Hepatocyte (in vitro differentiated cells): ENCODE measurements at regions not wholly inside any gene's neighbourhood (a gene's known extent, or its start where the extent isn't known, plus 50 kb on each side); places are given as distances from the start of the nearest gene placed in this dataset.

Experiments used
- DNase-seq: peaks from one replicate; pipeline ENCODE4 v3.0.0-alpha.2; 2016; ENCODE audit warnings: low spot score
- H2AFZ ChIP-seq: fragments of 200-600 bp; sonication (generic); 2 replicates; pipeline ENCODE4 v1.6.0; 2016; ENCODE audit warnings: antibody characterized with exemption, mild to moderate bottlenecking
- H3K27ac ChIP-seq: fragments of 200-600 bp; sonication (generic); 2 replicates; pipeline ENCODE4 v1.5.1; 2016; ENCODE audit warnings: mild to moderate bottlenecking
- H3K27me3 ChIP-seq: fragments of 200-600 bp; sonication (generic); 2 replicates; pipeline ENCODE4 v1.6.1; 2016
- H3K36me3 ChIP-seq: fragments of 200-600 bp; sonication (generic); replicated peaks from 2 replicates; pipeline ENCODE4 v1.5.1; 2016; ENCODE audit warnings: low read depth; ENCODE audit not compliant: insufficient read depth
- H3K4me1 ChIP-seq: fragments of 200-600 bp; sonication (generic); 2 replicates; pipeline ENCODE4 v1.5.1; 2016; ENCODE audit warnings: mild to moderate bottlenecking, moderate library complexity; ENCODE audit not compliant: insufficient read depth
- H3K4me2 ChIP-seq: fragments of 200-600 bp; sonication (generic); 2 replicates; pipeline ENCODE4 v1.6.0; 2016
- H3K4me3 ChIP-seq: fragments of 200-600 bp; sonication (generic); 2 replicates; pipeline ENCODE4 v1.5.1; 2016; ENCODE audit warnings: mild to moderate bottlenecking
- H3K79me2 ChIP-seq: fragments of 200-600 bp; sonication (generic); 2 replicates; pipeline ENCODE4 v1.6.0; 2017; ENCODE audit warnings: mild to moderate bottlenecking
- H3K9me2 ChIP-seq: fragments of 200-600 bp; sonication (generic); replicated peaks from 2 replicates; pipeline ENCODE4 v1.6.0; 2017; ENCODE audit warnings: mild to moderate bottlenecking; ENCODE audit not compliant: insufficient read depth
- H3K9me3 ChIP-seq: fragments of 200-600 bp; sonication (generic); 2 replicates; pipeline ENCODE4 v1.5.1; 2016; ENCODE audit warnings: low read depth, mild to moderate bottlenecking
- H4K20me1 ChIP-seq: fragments of 200-600 bp; sonication (generic); 2 replicates; pipeline ENCODE4 v1.6.0; 2016; ENCODE audit warnings: mild to moderate bottlenecking; ENCODE audit not compliant: insufficient read depth, poor library complexity, severe bottlenecking
- EZH2 ChIP-seq: fragments of 200-600 bp; sonication (generic); IDR thresholded peaks from 2 replicates; pipeline ENCODE4 v1.6.1; 2016; ENCODE audit warnings: antibody characterized with exemption, mild to moderate bottlenecking, borderline replicate concordance
- EZH2phosphoT487 ChIP-seq: fragments of 200-600 bp; sonication (generic); IDR thresholded peaks from one replicate; pipeline ENCODE4 v1.6.1; 2018; ENCODE audit warnings: antibody characterized with exemption, mild to moderate bottlenecking, low read depth, moderate library complexity; ENCODE audit not compliant: unreplicated experiment, severe bottlenecking
- WGBS: methylation state at CpG from one replicate; pipeline ENCODE4 v1.1.6; 2016; ENCODE audit warnings: low lambda C conversion rate; ENCODE audit errors: missing lambda C conversion rate; 5-methylcytosine and 5-hydroxymethylcytosine counted together
- TF ChIP-seq, protein P1 (sequence below): fragments of 200-600 bp; sonication (generic); IDR thresholded peaks from 2 replicates; pipeline ENCODE4 v1.5.1; 2016; ENCODE audit warnings: antibody characterized with exemption, mild to moderate bottlenecking; ENCODE audit not compliant: poor library complexity

DNA sequence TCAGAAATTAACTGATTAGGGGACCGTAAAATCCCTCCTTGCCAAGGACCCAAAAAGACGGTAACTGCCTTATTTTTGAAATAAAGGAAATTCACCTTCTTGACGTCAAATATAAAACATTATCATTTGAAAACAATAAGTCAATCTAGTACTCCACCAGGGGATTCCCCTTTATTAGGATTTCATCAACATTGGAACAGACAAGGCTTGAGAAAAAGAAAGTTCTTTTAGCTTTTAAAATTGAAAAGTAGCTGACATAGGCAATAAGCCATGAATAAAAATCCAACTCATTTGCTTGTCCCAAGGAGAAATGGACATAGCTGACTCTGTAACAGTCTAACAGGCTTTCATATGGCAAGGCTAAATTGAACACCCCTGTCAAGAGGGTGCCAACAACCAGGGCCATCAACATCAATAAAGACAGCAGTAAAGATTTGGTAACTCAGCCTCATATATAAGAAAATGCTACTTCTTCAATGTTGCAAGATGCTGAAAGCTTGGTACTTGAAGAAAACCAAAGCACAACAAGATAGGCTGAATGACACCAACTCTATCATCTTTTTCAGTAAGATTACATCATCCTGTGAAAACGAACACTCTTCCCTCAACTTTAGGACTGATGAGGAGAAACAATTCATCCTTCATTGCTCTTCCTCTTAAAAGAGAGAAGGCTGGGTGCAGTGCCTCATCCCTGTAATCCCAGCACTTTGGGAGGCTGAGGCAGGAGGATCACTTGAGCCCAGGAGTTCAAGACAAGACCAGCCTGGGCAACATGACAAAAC lies 121.0 kb upstream of the PRDM1 start:
- H3K4me3 ChIP-seq: no peak overlapping the region
- H3K4me2 ChIP-seq: no peak overlapping the region
- H3K27ac ChIP-seq: no peak overlapping the region
- no peak for DNase-seq
- TF ChIP-seq EZH2phosphoT487 (no peak), EZH2 (no peak)
- TF ChIP-seq, protein P1, sequence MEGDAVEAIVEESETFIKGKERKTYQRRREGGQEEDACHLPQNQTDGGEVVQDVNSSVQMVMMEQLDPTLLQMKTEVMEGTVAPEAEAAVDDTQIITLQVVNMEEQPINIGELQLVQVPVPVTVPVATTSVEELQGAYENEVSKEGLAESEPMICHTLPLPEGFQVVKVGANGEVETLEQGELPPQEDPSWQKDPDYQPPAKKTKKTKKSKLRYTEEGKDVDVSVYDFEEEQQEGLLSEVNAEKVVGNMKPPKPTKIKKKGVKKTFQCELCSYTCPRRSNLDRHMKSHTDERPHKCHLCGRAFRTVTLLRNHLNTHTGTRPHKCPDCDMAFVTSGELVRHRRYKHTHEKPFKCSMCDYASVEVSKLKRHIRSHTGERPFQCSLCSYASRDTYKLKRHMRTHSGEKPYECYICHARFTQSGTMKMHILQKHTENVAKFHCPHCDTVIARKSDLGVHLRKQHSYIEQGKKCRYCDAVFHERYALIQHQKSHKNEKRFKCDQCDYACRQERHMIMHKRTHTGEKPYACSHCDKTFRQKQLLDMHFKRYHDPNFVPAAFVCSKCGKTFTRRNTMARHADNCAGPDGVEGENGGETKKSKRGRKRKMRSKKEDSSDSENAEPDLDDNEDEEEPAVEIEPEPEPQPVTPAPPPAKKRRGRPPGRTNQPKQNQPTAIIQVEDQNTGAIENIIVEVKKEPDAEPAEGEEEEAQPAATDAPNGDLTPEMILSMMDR: no peak
- no peaks in the 10 kb centered on the region for H3K36me3 ChIP-seq
- H3K27me3 ChIP-seq: no peaks in the 10 kb centered on the region
- H3K4me1 ChIP-seq: no peaks in the 10 kb centered on the region
- WGBS: 89% methylated on average over 4 of the region's 4 CpGs
- H3K9me3 ChIP-seq: no peaks in the 10 kb centered on the region
- H2AFZ ChIP-seq: no peak overlapping the region
- no peaks in the 10 kb centered on the region for H4K20me1 ChIP-seq
- no peaks in the 10 kb centered on the region for H3K9me2 ChIP-seq
- H3K79me2 ChIP-seq: no peaks in the 10 kb centered on the region

DNA sequence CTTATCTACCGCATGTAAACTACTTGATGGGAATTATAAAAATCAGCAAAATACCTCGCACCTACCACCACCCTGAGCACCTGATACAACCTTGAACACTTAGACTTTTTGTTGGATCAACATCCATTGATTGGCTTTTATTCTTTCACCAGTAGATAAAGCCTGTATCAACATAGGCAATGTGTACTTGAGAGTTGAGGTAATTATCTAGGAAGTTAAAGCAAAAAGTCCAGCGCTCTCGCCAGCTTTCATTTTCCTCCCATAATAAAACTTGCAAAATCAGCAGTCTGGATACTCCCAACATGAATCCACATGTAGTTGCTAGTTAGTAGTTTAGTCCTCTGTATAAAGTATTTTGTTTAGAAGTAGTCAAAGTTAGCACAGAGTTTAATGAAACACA lies 132.0 kb upstream of the PRDM1 start:
- Histone ChIP-seq H3K4me1 (no peaks in the 10 kb centered on the region), H3K9me2 (no peaks in the 10 kb centered on the region), H2AFZ (no peak overlapping the region), H3K79me2 (no peaks in the 10 kb centered on the region), H3K4me2 (peak overlapping the region; percentile 43), H4K20me1 (no peaks in the 10 kb centered on the region), H3K4me3 (no peak overlapping the region), H3K36me3 (no peaks in the 10 kb centered on the region), H3K27ac (no peak overlapping the region), H3K9me3 (no peaks in the 10 kb centered on the region), H3K27me3 (no peaks in the 10 kb centered on the region)
- peak; percentile 14 for DNase-seq
- 55% methylated on average over 4 of the region's 4 CpGs for WGBS
- no peak for TF ChIP-seq EZH2
- no peak for TF ChIP-seq EZH2phosphoT487
- TF ChIP-seq, protein P1: no peak

DNA sequence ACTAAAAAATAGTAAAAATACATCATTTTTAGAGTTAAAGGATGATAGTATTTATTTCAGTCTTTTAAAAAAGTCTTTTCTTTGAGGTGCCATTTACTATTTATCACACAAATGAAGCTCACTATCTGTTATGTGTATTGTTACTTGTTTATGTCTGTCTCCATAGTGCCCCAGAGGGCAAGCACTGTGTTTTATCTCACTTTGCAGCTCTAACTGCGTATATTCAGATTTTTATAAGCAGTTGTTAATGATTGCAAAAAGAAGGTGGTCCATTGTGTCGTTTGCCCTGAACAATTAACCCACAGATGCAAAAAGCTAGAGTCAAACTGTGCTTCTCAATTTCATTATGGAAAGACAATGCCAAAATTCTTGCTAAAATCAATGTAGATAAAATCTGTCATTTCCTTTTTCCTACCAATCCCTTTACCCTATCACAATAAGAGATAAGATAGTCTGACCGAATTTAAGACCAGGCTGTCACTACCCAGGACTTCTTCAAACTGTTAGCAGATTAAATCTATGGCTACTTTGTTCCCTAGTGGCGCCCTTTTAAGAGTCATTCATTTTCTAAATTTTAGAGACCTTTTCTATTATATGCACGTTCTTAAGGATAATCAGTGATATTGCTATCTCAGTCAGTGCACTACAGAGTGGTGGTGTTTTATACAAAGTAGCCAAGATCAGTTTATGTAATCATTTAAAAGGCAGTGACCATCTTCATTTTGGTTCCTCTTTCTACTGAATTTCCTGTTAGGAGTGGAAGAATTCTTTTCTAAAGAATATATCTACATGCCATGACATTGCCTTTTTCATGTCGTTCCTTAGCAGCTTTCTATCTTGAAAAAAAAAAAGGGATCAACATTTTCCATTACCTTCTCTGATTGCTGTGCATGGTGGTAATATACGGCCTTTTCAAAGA lies 133.1 kb upstream of the PRDM1 start:
- H3K27ac ChIP-seq: no peak overlapping the region
- no peak overlapping the region for H2AFZ ChIP-seq
- TF ChIP-seq, protein P1: no peak
- no peak for TF ChIP-seq EZH2phosphoT487
- TF ChIP-seq EZH2: no peak
- no peaks in the 10 kb centered on the region for H3K27me3 ChIP-seq
- no peak for DNase-seq
- H3K79me2 ChIP-seq: no peaks in the 10 kb centered on the region
- H3K9me3 ChIP-seq: no peaks in the 10 kb centered on the region
- H4K20me1 ChIP-seq: no peaks in the 10 kb centered on the region
- H3K4me2 ChIP-seq: no peak overlapping the region
- H3K4me3 ChIP-seq: no peak overlapping the region
- 39% methylated on average over 7 of the region's 7 CpGs for WGBS
- H3K4me1 ChIP-seq: no peaks in the 10 kb centered on the region
- no peaks in the 10 kb centered on the region for H3K36me3 ChIP-seq
- H3K9me2 ChIP-seq: no peaks in the 10 kb centered on the region
